Lower leg skin (tissue), 3 donors: ENCODE measurements at regions not wholly inside any gene's neighbourhood (a gene's known extent, or its start where the extent isn't known, plus 50 kb on each side); places are given as distances from the start of the nearest gene placed in this dataset.

Experiments
- CTCF ChIP-seq, 3 donors: fragments of 450-650 bp; IDR thresholded peaks; one replicate each; pipeline ENCODE4 v1.5.1; 2016; ENCODE audit warnings: antibody characterized with exemption in 3 of 3, mild to moderate bottlenecking in 3 of 3, moderate library complexity in 2 of 3
- POLR2A ChIP-seq, 2 donors: fragments of 450-650 bp; IDR thresholded peaks; one replicate each; pipeline ENCODE4 v1.6.1; 2016 to 2017; ENCODE audit warnings: antibody characterized with exemption in 2 of 2, mild to moderate bottlenecking in 1 of 2, moderate library complexity in 1 of 2

GRCh38 chr18:76578571-76579300, 83.7 kb upstream of the ZNF516 start:
- TF ChIP-seq CTCF (IDR thresholded peaks at IDR 0.05) = no peak
- TF ChIP-seq POLR2A (IDR thresholded peaks at IDR 0.05) = no peak
